Right ventricle myocardium superior (tissue), 1 donor: ENCODE measurements at regions not wholly inside any gene's neighbourhood (a gene's known extent, or its start where the extent isn't known, plus 50 kb on each side); places are given as distances from the start of the nearest gene placed in this dataset.

ENCODE experiments used
- ATAC-seq: fragments of 200-7000 bp; cut with Tn5 transposase; one replicate; pipeline ENCODE4 v1.9.1; 2020; ENCODE audit warnings: mild to moderate bottlenecking; ENCODE audit not compliant: poor library complexity
- DNase-seq: peaks from one replicate; pipeline ENCODE4 v3.0.0-alpha.2; 2020
- intact Hi-C: fragments of 100-400 bp; cut with DNase I; formaldehyde crosslinking; loops from one replicate; pipeline ENCODE4 v1.11.2; 2022
- donor health status: DM: no; HTN: yes; CAD: no; lungs with severe emphysema.

DNA sequence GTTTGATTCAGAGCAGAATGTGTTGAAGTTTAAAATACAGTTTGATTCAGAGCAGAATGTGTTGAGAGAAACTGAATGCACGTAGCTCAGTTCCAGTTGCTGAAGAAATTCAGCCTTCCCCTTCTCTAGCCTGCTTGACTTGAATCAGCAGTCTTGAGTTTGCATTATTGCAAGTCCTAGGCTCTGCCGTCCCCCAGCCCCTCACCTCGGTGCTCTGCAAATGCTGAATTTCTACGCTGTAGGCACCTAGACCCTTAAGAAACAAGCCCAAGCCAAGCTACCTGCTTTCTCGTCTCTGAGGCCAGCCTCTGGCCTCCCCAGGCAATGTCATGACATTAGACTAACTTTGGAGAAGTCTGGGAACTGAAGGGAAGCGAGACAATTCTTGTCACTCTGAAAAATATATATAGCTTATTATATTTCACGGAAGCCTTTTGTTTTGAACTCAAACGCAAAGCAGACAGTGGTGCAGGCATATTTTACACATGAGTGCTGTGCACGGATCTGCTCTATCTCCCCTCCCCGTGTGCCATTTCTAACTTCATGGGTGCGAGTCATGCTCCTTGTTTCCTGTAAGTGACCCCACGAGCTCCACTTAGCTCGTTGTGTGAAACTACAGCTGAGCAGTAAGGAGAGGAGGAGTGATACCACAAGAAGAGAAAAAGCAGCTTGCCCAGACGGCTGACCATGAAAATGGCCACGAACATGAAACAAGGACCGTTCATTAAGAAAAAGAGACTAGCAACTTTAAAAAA, 71.4 kb upstream of the DUSP22 start:
- DNase-seq: no peak
- ATAC-seq: no peak
- intact Hi-C loops: no loop called here

DNA sequence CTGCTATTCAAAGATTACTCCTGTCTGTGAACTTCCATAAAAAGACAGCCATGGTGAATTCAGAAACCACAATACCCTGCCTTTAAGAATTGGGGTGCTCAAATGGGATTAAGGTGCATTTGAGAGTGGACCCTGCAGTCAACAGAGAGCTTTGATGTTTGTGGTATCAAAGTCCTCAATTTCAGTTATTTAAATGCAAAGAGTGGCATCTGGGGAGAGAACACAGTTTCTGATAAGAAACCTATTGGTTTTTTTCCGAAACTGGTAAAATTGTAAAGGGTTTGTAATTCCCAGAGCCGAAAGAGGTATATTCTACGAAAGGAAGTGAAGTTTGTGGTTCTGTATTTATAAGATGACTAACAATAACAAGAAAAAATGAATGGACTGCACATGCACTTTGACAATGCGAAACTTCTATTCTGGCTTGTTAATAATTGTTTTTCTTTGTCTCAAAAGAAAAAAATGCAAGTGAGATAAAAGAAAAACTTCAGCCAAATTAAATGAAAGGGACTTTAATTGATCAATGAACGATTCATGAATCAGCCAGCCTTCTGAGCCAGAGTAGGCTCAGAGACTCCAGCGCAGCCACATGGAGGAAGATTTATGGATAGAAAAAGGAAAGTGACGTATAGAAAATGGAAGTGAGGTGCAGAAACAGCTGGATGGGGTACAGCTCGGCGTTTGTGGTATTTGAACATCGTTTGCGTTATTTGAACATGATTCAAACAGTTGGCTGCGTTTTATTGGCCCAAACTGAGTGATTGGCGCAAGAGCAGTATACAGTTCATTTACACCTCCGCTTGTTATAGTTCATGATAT, 70.5 kb upstream of the DUSP22 start:
- ATAC-seq (no peak), DNase-seq (no peak)
- intact Hi-C loops: no loop called here

- DNase-seq (no peak), ATAC-seq (no peak)
- intact Hi-C loops: no loop called here
These were observed 69.8 kb upstream of the DUSP22 start for GRCh38 chr6:222468-222867.

- intact Hi-C loops: no loop called here
- ATAC-seq: no peak
These were observed 69.2 kb upstream of the DUSP22 start for GRCh38 chr6:223136-223535.

GRCh38 chr6:223763-224162, 68.5 kb upstream of the DUSP22 start:
- ATAC-seq: no peak
- DNase-seq: no peak
- intact Hi-C loops: no loop called here

More at GRCh38 chr6:223136-223535, 69.2 kb upstream of the DUSP22 start:
- no peak for DNase-seq

DNA sequence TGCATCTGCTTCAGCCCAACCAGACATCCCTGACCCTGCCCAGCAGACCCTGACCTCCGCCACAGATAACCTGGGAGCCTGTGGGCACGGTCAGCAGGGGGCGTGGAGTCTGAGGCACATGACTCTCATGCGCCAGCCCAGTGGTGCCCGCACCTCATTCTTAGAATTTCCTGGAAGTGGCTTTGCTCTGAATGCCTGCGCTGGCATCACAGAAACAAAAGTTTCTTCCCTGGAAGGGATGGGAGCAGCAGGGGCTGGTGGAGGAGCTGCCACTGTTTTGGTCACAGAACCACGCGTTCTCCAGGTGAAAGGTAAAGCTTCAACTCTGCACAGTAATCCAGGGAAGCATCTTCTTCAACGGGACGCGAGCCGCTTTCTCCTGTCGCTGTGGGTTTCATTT, 67.9 kb upstream of the DUSP22 start:
- no peak for DNase-seq
- ATAC-seq: no peak
- intact Hi-C loops: no loop called here

DNA sequence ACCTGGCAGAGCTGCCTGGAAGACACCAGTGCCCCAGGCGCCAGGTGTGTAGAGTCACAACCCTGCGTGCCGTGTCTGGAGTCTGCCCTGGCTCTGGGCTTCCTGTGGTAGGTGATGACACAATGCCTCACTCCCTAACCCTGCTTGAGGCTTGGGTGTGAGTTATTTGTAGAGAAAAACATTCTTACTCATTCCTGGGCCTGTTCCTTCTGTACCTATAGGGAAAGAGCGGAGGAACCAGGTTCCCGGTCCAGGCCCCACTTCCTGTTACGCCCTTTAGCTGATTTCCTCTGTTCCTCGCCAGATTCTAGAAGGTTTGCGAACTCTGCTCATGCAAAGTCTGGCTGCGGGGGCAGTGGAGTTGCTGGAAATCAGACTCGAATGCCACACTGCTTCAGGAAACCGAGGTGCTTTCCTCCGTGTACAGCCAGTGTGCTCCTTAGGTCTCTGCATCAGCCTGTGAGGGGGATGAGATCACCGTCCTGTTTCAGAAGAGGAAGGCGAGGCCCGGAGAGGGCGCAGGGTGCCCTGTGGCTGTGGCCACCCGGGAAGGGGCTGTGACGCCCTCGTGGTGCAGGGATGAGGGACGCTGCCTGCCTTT, 67.1 kb upstream of the DUSP22 start:
- peak; percentile 15 for ATAC-seq
- no peak for DNase-seq
- intact Hi-C loops: no loop called here

DNA sequence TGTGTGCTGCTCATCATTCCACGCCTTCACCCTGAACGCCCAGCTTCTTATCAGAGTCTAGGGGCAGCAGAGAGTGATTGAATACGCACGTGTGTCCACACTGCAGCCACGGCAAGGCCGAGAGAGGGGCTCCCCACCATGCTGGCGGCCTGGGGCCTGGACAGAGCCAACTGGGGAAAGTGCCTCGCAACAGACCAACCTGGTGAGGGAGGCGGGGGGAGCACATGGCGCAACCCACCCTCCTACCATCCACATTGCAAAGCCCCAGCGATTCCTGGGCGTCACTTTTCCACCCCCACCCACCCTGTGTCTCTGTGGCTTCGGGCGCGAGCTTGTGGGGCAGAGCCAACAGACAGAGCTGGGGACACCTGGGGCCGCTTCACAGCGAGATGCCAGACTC, 66.4 kb upstream of the DUSP22 start:
- intact Hi-C loops: no loop called here
- DNase-seq: no peak

DNA sequence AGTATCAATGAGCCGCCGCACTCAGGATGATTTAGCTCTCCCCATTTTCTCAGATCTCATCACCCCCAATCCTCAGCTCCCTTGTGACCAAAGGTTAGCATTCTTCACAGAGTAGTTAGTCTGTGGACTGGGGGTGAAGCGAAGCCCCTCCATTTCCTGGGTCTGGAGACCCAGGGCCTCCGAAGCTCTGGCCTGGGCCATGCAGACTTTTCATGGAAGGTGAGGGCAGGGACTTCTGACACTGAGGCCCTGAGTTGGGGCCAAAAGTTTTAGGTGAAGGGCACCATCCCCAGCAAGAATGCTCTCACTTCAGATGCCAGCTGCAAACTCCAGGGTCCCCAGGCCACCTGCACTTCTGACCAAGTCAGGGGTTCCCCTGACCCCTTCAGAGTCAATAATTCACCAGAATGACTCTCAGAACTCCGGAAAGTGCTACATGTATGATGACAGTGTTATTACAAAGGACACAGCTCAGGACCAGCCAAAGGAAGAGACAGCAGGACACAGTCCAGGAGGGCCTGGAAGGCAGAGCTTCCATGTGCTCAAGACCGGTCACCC, 65.7 kb upstream of the DUSP22 start:
- no peak for ATAC-seq

More for the DNA sequence above, 66.4 kb upstream of the DUSP22 start:
- no peak for ATAC-seq

GRCh38 chr6:227074-227782, 65.1 kb upstream of the DUSP22 start:
- ATAC-seq (no peak), DNase-seq (no peak)
- intact Hi-C loops: no loop called here

More for the DNA sequence above, 65.7 kb upstream of the DUSP22 start:
- intact Hi-C loops: no loop called here
- no peak for DNase-seq

DNA sequence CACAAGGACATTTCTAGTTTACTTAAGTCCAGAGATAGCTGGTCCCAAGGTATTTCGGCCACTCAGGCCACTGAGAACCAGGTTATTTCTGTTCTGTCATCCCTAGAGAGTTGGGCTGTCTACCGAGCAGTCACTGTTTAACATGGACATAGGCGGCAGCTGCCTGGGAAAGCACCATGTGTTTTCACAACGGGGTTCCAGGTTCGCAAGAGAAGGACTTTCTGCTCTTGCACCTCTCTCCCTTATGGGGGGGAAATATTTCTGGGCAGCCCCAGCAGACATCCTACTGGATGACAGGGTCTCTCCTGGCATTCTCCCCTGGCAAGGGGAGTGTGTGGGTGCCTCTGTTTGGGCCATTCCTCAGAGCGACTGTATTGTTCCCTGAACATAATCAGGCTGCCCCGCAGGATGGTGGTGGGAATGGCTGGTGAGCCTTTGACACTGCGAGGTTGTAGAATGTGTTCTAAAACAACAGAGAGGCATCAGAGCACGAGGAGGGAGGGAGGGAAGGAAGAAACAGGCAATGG, 64.4 kb upstream of the DUSP22 start:
- ATAC-seq (no peak), DNase-seq (no peak)
- intact Hi-C loops: no loop called here

- ATAC-seq (no peak), DNase-seq (no peak)
- intact Hi-C loops: no loop called here
These were observed 63.2 kb upstream of the DUSP22 start for GRCh38 chr6:228881-229651.

GRCh38 chr6:231779-232178, 60.5 kb upstream of the DUSP22 start:
- ATAC-seq (no peak), DNase-seq (no peak)
- intact Hi-C loops: no loop called here

GRCh38 chr6:232982-233640, 59.2 kb upstream of the DUSP22 start:
- no peak for ATAC-seq
- intact Hi-C loops: no loop called here
- DNase-seq: no peak

- DNase-seq: no peak
- intact Hi-C loops: no loop called here
- ATAC-seq: no peak
These were observed 57.4 kb upstream of the DUSP22 start for GRCh38 chr6:234706-235372.

- ATAC-seq (peak; percentile 85), DNase-seq (no peak)
- intact Hi-C loops: no loop called here
These were observed 56.4 kb upstream of the DUSP22 start for GRCh38 chr6:235763-236360.

- ATAC-seq (peak; percentile 27), DNase-seq (no peak)
- intact Hi-C loops: no loop called here
These were observed 55.8 kb upstream of the DUSP22 start for GRCh38 chr6:236519-236918.
